ENCODE measurements at regions not wholly inside any gene's neighbourhood (a gene's known extent, or its start where the extent isn't known, plus 50 kb on each side); places are given as distances from the start of the nearest gene placed in this dataset.

DNA sequence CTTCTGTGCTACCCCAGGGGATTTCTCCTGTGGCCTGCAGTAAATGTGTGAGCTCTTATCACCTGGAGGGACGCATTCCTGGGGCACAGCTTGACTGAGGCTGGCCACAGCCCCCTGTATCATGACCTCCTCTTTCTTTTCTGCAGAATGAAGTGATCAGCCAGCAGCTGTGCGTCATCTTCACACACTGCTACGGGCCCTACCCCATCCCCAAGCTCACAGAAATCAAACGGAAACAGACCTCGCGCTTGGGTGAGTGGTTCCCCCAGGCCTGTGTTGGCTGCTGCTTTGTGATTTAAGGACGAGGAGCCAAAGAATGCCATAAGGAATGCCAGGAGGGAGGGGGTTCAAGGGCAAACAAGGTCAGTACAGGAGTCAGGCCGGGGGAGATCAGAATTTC, 50.5 kb upstream of the PWP1 start:
- H3K27me3 ChIP-seq (ENCODE audit: insufficient read depth, low read length) = no peaks in the 10 kb centered on the region
- H3K9me3 ChIP-seq (ENCODE audit: insufficient read depth, low read depth, low read length) = no peaks in the 10 kb centered on the region
- H3K4me3 ChIP-seq (ENCODE audit: low read length) = no peak overlapping the region
- peaks cover 31% of the 10 kb centered on the region for H3K4me1 ChIP-seq (ENCODE audit: insufficient read depth, low read length)
- peak overlapping the region; percentile 92 for H3K27ac ChIP-seq (ENCODE audit: low read depth, low read length)
- 28% methylated on average over 8 of the region's 8 CpGs for WGBS
- H3K36me3 ChIP-seq (ENCODE audit: insufficient read depth, low read length) = no peaks in the 10 kb centered on the region
- H3K9ac ChIP-seq (ENCODE audit: low read depth, low read length) = peak overlapping the region; percentile 50

Data from HUES64 (cell line).